GM18907 (cell line): ENCODE measurements at regions not wholly inside any gene's neighbourhood (a gene's known extent, or its start where the extent isn't known, plus 50 kb on each side); places are given as distances from the start of the nearest gene placed in this dataset.

Source experiments
- ATAC-seq: cut with Tn5 transposase; IDR thresholded peaks from one replicate; pipeline ENCODE4 v1.9.1; 2021; ENCODE audit warnings: mild to moderate bottlenecking, moderate library complexity; ENCODE audit not compliant: unreplicated experiment

- no peak for ATAC-seq
These were observed 386.6 kb downstream of the YTHDC2 start for GRCh38 chr5:113900141-113900540.

- ATAC-seq: no peak
These were observed 387.3 kb downstream of the YTHDC2 start for GRCh38 chr5:113900816-113901215.

- no peak for ATAC-seq
These were observed 388.2 kb downstream of the YTHDC2 start for GRCh38 chr5:113901718-113902117.

- no peak for ATAC-seq
These were observed 389.6 kb downstream of the YTHDC2 start for GRCh38 chr5:113902917-113903660.

- no peak for ATAC-seq
These were observed 396.3 kb downstream of the YTHDC2 start for GRCh38 chr5:113909782-113910181.

GRCh38 chr5:113917997-113918396 is 404.5 kb downstream of the YTHDC2 start:
- no peak for ATAC-seq

GRCh38 chr5:113922343-113922742 is 408.8 kb downstream of the YTHDC2 start:
- no peak for ATAC-seq

- ATAC-seq: no peak
These were observed 422.0 kb downstream of the YTHDC2 start for GRCh38 chr5:113935453-113935852.

GRCh38 chr5:113937301-113937700 is 423.8 kb downstream of the YTHDC2 start:
- no peak for ATAC-seq

GRCh38 chr5:113939988-113940387 is 421.9 kb upstream of the KCNN2 start:
- no peak for ATAC-seq

- ATAC-seq: no peak
These were observed 411.7 kb upstream of the KCNN2 start for GRCh38 chr5:113950186-113950585.

- ATAC-seq: no peak
These were observed 396.6 kb upstream of the KCNN2 start for GRCh38 chr5:113965225-113965624.

- no peak for ATAC-seq
These were observed 392.0 kb upstream of the KCNN2 start for GRCh38 chr5:113969901-113970300.

GRCh38 chr5:113971454-113971853 is 390.4 kb upstream of the KCNN2 start:
- no peak for ATAC-seq

GRCh38 chr5:113974976-113975375 is 386.9 kb upstream of the KCNN2 start:
- no peak for ATAC-seq

GRCh38 chr5:113984928-113985327 is 376.9 kb upstream of the KCNN2 start:
- no peak for ATAC-seq

- no peak for ATAC-seq
These were observed 376.4 kb upstream of the KCNN2 start for GRCh38 chr5:113985505-113985904.

- no peak for ATAC-seq
These were observed 372.5 kb upstream of the KCNN2 start for GRCh38 chr5:113989278-113989912.

- no peak for ATAC-seq
These were observed 372.0 kb upstream of the KCNN2 start for GRCh38 chr5:113989913-113990305.

- no peak for ATAC-seq
These were observed 360.8 kb upstream of the KCNN2 start for GRCh38 chr5:114001076-114001475.

GRCh38 chr5:114006582-114006981 is 355.3 kb upstream of the KCNN2 start:
- no peak for ATAC-seq

GRCh38 chr5:114007678-114008077 is 354.2 kb upstream of the KCNN2 start:
- no peak for ATAC-seq

GRCh38 chr5:114010362-114010761 is 351.5 kb upstream of the KCNN2 start:
- ATAC-seq: no peak
